H1 (cell line): ENCODE measurements at regions not wholly inside any gene's neighbourhood (a gene's known extent, or its start where the extent isn't known, plus 50 kb on each side); places are given as distances from the start of the nearest gene placed in this dataset.

Experiments used
- ATF2 ChIP-seq: IDR thresholded peaks from 2 replicates; pipeline ENCODE4 v1.6.1; 2012; ENCODE audit warnings: low read length, inconsistent platforms
- BCL11A ChIP-seq, 2 experiments: IDR thresholded peaks; one replicate each; pipeline ENCODE4 v1.6.1; 2011; ENCODE audit warnings: low read depth in 2 of 2, low read length in 2 of 2, mild to moderate bottlenecking in 2 of 2
- CBX5 ChIP-seq: fragments of 300-800, 300-1000 bp; sonication (generic); IDR thresholded peaks from 2 replicates; pipeline ENCODE4 v1.7.1; 2016; ENCODE audit warnings: antibody characterized with exemption, low read length, low read depth
- CHD7 ChIP-seq: fragments of 300-600 bp; sonication (generic); IDR thresholded peaks from 2 replicates; pipeline ENCODE4 v1.7.1; 2012; ENCODE audit warnings: low read length, moderate library complexity, mild to moderate bottlenecking, inconsistent platforms; ENCODE audit not compliant: insufficient replicate concordance
- CTBP2 ChIP-seq: IDR thresholded peaks from 2 replicates; pipeline ENCODE4 v1.7.0; 2011; ENCODE audit warnings: borderline replicate concordance, mild to moderate bottlenecking, moderate library complexity, mixed read lengths, low read length; ENCODE audit not compliant: insufficient read depth, insufficient read length
- E2F6 ChIP-seq: IDR thresholded peaks from 2 replicates; pipeline ENCODE4 v1.6.1; 2012; ENCODE audit warnings: inconsistent platforms
- NRF1 ChIP-seq: IDR thresholded peaks from 2 replicates; pipeline ENCODE4 v1.6.1; 2011; ENCODE audit warnings: mild to moderate bottlenecking, low read depth, low read length, improper control_type of control experiment
- SRF ChIP-seq: IDR thresholded peaks from 2 replicates; pipeline ENCODE4 v1.6.1; 2011; ENCODE audit warnings: mild to moderate bottlenecking, low read depth, low read length, moderate library complexity
- TBP ChIP-seq: IDR thresholded peaks from 2 replicates; pipeline ENCODE4 v1.6.1; 2011; ENCODE audit warnings: low read depth, low read length, improper control_type of control experiment

GRCh38 chr13:50438351-50438750 is 405.1 kb downstream of the DLEU7 start (continued):
- TF ChIP-seq CHD7 (no peak), CBX5 (no peak), E2F6 (no peak), TBP (no peak), NRF1 (no peak), CTBP2 (no peak), BCL11A (IDR thresholded peaks at IDR 0.05; ENCODE audit: low read depth in 2 of 2, low read length in 2 of 2) (no peak), ATF2 (no peak), SRF (no peak)
